ENCODE measurements at regions not wholly inside any gene's neighbourhood (a gene's known extent, or its start where the extent isn't known, plus 50 kb on each side); places are given as distances from the start of the nearest gene placed in this dataset.
"Not testable (repeated sequence)": the region's sequence is repeated elsewhere in the genome, so short reads cannot be mapped to it uniquely, and the experiment has no call there.

- DNase-seq (ENCODE audit: low read depth in 1 of 2, low spot score in 1 of 2), result not testable (repeated sequence)
These were observed 172.2 kb upstream of the KCTD7 start for GRCh38 chr7:66456431-66456830.

GRCh38 chr7:66458991-66459390 lies 169.7 kb upstream of the KCTD7 start:
- DNase-seq (ENCODE audit: low read depth in 1 of 2, low spot score in 1 of 2), result not testable (repeated sequence)

- DNase-seq (ENCODE audit: low read depth in 1 of 2, low spot score in 1 of 2), result not testable (repeated sequence)
These were observed 168.8 kb upstream of the KCTD7 start for GRCh38 chr7:66459783-66460413.

DNA sequence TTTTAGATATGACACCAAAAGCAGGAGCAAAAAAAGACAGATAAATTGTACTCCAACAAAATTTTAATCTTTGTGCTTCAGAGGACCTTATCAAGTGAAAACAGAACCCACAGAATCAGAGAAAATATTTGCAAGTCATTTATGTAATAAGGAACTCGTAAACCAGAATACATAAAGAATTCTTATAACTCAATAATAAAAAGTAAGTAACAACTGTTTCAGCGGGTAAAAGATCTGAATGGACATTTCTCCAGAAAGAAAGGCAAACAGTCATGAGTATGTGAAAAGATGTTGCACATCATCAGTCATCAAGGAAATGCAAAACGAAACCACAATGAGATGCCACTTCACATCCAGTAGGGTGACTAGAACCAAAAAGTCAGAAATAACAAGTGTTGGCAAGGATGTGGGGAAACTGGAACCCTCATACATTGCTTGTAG lies 167.7 kb upstream of the KCTD7 start:
- no peak for DNase-seq (ENCODE audit: low read depth in 1 of 2, low spot score in 1 of 2)

DNA sequence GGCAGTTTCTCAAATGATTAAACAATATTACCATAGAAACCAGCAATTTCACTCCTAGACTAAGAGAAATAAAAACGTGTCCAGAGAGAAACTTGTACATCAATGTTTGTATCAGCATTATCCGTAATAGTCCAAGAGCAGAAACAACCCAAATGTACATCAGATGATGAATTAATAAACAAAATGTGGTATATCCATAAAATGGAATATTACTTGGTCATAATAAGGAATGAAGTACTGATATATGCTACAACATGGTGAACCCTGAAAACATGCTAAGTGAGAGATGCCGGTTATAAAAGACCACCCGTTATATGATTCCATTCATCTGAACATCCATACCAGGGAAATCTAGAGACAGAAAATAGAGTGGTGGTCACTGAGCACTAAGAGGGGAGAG lies 167.3 kb upstream of the KCTD7 start:
- not testable (repeated sequence) for DNase-seq (ENCODE audit: low read depth in 1 of 2, low spot score in 1 of 2)

- DNase-seq (ENCODE audit: low read depth in 1 of 2, low spot score in 1 of 2), result not testable (repeated sequence)
These were observed 165.8 kb upstream of the KCTD7 start for GRCh38 chr7:66462831-66463230.

- no peak for DNase-seq (ENCODE audit: low read depth in 1 of 2, low spot score in 1 of 2)
These were observed 164.6 kb upstream of the KCTD7 start for GRCh38 chr7:66464059-66464458.

DNA sequence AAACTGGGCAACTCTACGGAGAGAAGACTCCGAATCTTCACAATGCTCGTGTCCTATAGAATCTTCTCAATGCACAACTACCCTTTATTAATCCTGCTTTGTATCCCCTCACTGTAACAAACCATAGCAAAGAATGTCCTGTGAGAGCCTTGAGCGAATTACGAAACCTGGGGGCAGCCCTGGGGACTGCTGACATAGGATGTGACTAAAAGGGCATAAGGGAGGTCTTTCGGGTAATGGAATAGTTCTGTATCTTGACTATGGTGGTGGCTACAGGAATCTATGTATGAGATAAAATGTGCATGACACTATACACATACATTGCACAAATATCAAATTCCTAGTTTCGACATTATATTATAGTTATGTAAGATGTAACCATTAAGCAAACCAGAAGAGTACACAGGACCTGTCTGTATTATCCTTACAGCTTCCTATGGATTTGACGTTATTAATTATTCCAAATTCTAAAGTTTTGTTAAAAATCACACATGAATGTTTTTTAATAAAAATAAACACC lies 162.5 kb upstream of the KCTD7 start:
- DNase-seq (ENCODE audit: low read depth in 1 of 2, low spot score in 1 of 2), result no peak

- no peak for DNase-seq (ENCODE audit: low read depth in 1 of 2, low spot score in 1 of 2)
These were observed 160.8 kb upstream of the KCTD7 start for GRCh38 chr7:66467887-66468286.

GRCh38 chr7:66473064-66473463 lies 155.6 kb upstream of the KCTD7 start:
- DNase-seq (ENCODE audit: low read depth in 1 of 2, low spot score in 1 of 2), result not testable (repeated sequence)

DNA sequence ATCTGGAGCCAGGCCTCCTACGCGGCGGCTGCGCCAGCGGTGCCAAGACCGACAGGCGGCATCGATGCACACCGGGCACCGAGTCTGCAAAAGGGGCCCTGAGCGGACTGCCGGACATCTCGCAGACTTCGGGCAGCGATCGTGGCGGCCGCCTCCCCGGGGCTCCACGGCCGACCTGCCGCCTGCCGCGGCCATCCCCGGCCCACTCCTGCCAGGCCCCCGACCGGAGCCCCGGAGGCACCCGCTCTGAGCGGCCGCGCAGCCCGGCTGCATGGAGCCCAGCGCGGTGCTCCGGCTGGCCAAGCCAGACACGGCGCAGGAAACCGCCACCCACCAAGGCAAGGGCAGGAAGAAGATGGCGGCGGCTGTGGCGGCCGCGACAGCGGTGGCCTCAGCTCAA lies 154.2 kb upstream of the KCTD7 start:
- no peak for DNase-seq (ENCODE audit: low read depth in 1 of 2, low spot score in 1 of 2)

- DNase-seq (ENCODE audit: low read depth in 1 of 2, low spot score in 1 of 2), result not testable (repeated sequence)
These were observed 152.6 kb upstream of the KCTD7 start for GRCh38 chr7:66476056-66476455.

DNA sequence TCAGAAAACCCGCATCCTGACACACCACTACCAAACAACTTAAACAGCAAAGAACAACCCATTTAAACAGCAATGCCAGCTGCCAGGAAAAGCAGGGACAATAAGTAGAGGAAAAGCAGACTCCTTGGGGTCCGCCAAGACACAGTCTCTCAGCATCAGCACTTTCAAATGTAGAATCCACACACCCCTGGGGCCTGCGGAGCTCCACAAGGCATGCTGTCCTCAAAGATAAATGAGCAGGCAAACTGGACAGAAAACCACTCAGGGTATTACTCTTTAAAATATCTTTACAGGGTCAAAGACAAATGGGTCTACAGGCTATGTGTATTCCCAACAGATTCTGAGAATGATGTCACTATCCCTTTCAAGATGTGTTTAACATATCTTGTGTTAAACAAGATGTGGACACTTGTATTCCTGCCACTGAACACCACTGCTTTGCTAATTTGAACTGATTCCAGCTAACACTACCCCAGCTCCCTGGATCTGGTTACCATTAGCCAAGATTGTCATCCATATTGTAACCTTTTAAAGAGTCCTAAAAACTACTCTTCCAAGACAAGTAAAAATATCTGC lies 150.8 kb upstream of the KCTD7 start:
- DNase-seq (ENCODE audit: low read depth in 1 of 2, low spot score in 1 of 2), result not testable (repeated sequence)

- DNase-seq (ENCODE audit: low read depth in 1 of 2, low spot score in 1 of 2), result not testable (repeated sequence)
These were observed 147.5 kb upstream of the KCTD7 start for GRCh38 chr7:66481229-66481628.

DNA sequence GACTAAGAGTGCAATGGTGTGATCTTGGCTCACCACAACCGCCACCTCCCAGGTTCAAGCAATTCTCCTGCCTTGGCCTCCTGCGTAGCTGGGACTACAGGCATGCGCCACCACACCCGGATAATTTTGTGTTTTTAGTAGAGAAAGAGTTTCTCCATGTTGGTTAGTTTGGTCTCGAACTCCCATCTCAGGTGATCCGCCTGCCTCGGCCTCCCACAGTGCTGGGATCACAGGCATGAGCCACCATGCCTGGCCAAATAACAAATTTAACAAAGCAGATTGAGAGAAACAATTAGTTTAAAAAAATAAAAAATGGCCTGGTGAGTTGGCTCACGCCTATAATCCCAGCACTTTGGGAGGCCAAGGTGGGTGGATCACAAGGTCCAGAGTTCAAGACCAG lies 139.6 kb upstream of the KCTD7 start:
- not testable (repeated sequence) for DNase-seq (ENCODE audit: low read depth in 1 of 2, low spot score in 1 of 2)

DNA sequence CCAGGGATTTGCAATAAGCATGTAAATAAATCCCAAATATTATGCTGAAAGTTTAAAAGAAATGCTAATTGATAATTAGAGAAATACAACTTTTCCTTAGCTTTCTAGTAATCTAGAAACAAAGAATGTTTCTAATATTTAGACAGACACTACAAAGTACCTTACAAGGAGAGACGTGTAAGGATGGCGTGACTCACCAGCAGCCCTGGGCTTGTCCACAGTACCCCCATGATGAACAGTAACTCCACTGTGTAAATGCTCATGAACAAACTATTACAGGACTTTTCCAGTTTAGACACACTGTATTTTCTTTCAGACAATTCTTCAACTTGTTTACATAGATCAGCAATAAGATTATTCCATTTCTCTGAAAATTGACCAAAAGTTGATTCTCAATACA lies 138.9 kb upstream of the KCTD7 start:
- DNase-seq (ENCODE audit: low read depth in 1 of 2, low spot score in 1 of 2), result not testable (repeated sequence)

DNA sequence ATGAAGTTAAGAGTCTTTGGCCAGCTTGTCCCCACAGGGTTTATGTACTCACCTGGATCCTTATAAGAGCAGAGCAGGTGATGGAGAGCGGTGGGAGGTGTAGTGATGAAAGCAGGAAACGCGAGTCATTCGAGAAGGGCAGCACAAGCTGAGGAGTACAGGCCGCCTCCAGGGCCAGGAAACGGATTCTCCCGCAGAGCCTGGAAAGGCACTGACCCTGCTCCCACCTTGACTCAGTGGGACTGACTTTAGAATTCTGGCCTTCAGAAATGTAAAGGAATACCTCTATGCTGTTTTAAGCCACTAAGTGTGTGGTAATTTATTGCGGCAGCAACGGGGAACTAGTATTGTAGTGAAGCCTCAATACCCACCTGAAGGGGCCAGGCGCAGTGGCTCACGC lies 137.7 kb upstream of the KCTD7 start:
- not testable (repeated sequence) for DNase-seq (ENCODE audit: low read depth in 1 of 2, low spot score in 1 of 2)

DNA sequence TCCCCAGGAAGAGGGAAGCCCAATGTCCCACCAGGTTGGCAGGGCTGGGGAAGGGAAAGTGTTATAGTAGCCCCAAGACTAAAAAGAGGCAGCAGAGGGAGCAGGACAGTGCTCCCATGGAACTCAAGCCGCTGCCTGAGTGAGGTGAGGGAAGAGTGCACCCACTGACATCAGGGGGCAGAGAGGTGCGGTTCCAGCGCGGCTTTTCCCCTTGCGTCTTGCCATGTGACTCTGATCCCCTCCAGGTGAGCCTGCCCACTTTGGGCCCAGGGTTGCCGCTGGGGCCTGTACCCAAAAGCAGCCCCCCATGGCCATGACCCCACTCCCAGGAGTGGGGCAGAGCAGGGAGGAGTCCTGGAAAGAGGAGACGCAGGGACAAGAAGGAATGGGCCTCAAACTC lies 136.3 kb upstream of the KCTD7 start:
- DNase-seq (ENCODE audit: low read depth in 1 of 2, low spot score in 1 of 2), result not testable (repeated sequence)

- DNase-seq (ENCODE audit: low read depth in 1 of 2, low spot score in 1 of 2), result peak; percentile 90 to 94
These were observed 135.2 kb upstream of the KCTD7 start for GRCh38 chr7:66493235-66494205.

- no peak for DNase-seq (ENCODE audit: low read depth in 1 of 2, low spot score in 1 of 2)
These were observed 131.3 kb upstream of the KCTD7 start for GRCh38 chr7:66497346-66497745.

GRCh38 chr7:66500087-66500486 lies 128.6 kb upstream of the KCTD7 start:
- no peak for DNase-seq (ENCODE audit: low read depth in 1 of 2, low spot score in 1 of 2)
